Stimulated activated CD4-positive, alpha-beta T cell treated with anti-CD3 and anti-CD28 coated beads, Interleukin-15, amount 100 ng/mL, for 48 hours (primary cell): ENCODE measurements at regions not wholly inside any gene's neighbourhood (a gene's known extent, or its start where the extent isn't known, plus 50 kb on each side); places are given as distances from the start of the nearest gene placed in this dataset.

Experiments
- DNase-seq, 2 donors: peaks; one replicate each; pipeline ENCODE4 v3.0.0-alpha.2; 2020; ENCODE audit warnings: low read depth in 2 of 2

- DNase-seq: no peak
Measured at GRCh38 chr22:47783433-47784366, 1021.2 kb downstream of the TBC1D22A start.

- no peak for DNase-seq
Measured at GRCh38 chr22:47782328-47783075, 1020.1 kb downstream of the TBC1D22A start.

DNA sequence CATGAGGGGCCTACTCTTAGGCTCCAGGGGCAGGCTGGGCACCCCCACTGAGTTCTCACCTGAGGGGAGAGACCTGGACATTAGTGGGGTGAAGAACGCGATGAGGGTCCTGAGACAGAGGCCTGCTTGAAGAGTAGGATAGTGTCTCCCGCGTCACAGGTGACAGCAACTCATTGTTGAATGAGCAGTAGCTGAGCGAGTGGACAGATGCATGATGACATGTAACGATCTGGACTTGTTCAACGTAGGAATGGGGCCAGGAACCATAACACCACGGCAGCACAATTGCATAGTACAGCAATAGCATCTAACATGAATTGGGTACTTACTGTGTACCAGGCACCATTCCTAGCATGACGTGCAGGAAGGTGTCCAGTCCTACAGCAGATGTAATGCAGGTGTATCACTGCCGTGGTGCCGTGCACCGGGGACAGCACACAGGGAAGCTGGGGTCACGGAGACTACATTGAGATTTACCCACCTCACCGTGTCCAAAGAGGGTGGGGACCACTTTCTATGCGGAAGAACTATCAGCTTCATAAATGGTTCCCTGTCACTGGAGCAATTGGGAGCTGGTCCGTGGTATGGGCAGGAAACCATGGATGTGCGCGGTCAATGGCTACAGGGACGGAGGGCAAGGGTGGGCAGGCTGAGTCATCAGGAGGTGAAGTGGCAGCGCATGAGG is 1019.1 kb downstream of the TBC1D22A start:
- DNase-seq: no peak

- DNase-seq: no peak
Measured at GRCh38 chr22:47781024-47781423, 1018.6 kb downstream of the TBC1D22A start.

DNA sequence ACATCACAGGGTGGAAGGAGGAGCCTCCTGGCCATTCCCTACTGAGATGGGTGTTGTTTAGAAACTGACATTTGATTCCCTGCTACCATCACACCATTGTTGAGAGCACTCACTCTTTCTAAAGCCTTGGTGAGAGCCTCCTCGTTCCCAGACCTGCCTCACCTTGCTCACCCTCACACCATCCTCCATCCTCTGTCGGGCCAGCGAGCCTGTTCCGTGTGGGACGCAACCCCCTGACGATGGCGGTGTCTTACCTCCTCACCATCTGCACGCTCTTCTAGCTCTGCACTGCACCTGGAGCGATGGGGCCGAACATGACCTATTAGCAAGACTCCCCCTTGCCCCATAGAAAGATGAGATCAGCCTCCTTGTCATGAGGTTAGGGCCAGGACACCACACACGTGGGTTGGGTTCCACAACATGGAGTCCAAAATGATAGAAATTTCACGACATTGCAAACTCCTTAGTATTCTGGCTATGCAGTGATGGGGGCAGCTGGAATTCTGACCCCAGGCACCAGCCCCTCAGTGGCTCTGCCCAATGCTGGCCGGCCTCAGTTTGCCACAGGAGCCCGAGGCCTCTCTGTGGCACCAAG is 1017.9 kb downstream of the TBC1D22A start:
- DNase-seq: no peak

- DNase-seq: no peak
Measured at GRCh38 chr22:47779474-47779873, 1017.0 kb downstream of the TBC1D22A start.

DNA sequence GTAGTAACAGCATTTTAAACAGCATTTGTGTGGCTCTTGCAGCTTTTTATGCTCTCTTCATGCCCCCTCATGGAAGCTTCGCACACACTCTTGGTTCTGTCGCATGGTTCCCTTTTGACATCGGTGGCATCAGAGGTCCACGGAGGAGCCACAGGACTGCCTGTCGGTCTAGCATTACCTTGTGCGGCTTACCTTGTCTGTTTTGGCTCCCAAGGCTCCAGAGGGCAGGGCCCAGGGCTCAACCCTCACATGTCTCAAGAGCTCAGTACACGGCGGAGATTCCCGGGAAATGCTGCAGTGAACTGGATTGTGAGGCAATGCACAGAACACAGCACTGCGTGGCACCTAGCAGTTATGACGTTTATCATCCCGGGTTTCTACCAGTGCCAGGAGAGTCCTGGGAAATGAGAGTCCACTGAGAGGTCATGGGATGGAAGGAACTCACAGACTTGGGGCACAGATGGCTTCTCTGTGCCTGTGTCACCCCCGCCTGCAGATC is 1015.8 kb downstream of the TBC1D22A start:
- DNase-seq: no peak

DNA sequence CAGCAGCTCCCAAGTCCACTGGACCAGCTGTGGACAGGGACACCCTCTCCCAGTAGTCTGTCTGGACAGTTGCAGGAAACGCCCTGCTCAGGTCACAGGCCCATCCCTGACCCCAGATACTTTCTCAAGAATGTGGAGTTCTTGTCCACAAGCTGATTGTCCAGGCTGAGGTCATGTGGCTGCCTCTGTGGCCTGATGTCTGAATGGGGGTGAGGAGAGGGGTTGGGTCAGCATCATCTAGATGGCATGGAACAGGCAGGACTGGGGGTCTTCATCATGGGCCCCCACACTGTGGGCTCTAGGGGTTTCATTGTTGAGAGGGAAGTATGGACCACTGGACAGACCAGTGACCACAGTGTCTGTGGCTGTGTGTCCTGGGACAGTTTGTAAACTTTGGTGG is 1015.0 kb downstream of the TBC1D22A start:
- no peak for DNase-seq

DNA sequence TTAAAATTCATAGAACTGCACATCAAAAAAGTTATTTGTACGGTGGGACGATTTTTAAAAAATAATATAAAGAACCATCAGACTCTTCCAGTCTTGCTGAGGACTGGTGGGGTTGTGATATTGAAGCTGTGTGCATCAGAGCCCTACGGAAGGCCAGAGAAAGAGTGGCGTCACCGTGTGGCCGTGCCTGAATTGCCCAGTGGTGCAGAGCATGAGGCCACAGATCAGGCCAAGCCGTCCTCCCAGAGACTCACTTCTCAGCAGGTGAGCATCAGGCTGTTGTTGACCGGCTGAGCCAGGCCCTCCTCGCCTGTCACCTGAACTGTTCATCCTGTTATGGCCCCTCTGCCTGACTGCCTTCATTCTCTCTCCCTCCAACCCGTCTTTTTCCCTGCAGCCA is 1013.9 kb downstream of the TBC1D22A start:
- DNase-seq: no peak

DNA sequence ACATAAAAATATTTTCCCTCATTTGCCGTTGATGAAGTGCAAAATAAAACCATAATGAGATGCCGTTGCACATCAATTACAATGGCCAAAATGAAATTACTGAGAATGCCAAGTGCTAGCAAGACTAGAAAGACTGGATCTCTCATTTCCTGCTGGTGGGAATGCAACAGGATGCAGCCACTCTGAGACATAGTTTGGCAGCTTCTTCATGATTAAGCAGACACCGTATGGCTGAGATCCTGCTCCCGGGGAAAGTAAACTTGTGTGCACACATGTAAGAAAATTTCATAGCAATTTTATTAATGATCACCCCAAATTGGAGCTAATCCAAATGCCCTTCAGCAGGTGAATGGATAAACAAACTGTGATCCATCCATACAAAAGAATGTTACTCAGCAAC is 1013.2 kb downstream of the TBC1D22A start:
- no peak for DNase-seq

DNA sequence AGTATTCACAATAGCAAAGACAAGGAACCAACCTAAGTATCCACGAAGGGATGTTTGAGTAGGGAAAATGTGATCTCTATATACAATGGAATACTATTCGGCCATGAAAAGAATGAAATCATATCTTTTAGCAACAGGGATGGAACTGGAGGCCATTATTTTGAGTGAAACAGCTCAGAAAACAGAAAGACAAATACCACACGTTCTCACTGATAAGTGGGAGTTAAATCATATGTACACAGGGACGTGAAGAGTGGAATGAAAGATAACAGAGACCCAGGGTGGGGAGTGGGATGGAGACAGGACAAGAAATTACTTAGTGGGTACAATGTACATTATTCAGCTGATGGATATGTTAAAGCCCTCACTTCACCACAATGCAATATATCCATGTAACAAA is 1012.7 kb downstream of the TBC1D22A start:
- DNase-seq: no peak

DNA sequence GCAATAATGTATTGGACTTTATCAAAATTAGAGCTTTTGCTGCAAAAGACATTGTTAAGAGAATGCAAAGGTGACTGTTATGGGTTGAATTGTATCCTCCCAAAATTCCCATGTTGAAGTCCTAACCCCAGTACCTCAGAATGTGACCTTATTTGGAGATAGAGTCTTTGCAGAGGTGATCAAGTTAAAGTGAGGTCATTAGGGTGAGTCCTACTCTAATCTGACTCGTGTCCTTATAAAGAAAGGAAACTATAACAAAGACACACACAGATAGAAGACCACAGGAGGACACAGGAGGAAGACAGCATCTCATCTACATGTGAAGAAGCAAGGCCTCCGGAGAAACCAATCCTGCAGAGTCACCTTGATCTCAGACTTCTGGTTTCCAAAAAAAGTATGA is 1011.2 kb downstream of the TBC1D22A start:
- no peak for DNase-seq

GRCh38 chr22:47772864-47773263 is 1010.4 kb downstream of the TBC1D22A start:
- DNase-seq: no peak

DNA sequence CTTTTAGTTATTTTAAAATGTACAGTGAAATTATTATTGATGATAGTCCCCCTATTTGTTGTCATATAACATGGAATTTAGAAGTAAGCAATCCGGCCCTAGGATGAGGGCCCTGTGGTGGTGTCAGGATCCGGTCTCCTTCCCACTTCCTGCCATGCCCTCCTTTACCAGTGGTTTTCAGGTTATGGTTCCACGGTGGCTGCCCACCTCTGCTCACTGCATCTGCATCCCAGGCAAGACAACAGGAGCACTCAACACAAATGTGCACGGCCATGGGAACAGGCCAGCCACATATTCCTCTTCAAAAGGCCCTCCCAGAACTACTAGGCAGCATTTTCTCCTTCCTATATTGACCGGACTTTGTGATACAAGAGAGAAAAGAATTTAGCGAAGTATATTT is 1007.2 kb downstream of the TBC1D22A start:
- DNase-seq: no peak

GRCh38 chr22:47768027-47768426 is 1005.6 kb downstream of the TBC1D22A start:
- no peak for DNase-seq

- DNase-seq: no peak
Measured at GRCh38 chr22:47767403-47767802, 1005.0 kb downstream of the TBC1D22A start.

GRCh38 chr22:47765757-47766156 is 1003.3 kb downstream of the TBC1D22A start:
- no peak for DNase-seq

- DNase-seq: no peak
Measured at GRCh38 chr22:47762141-47762540, 999.7 kb downstream of the TBC1D22A start.

GRCh38 chr22:47759909-47760308 is 997.5 kb downstream of the TBC1D22A start:
- no peak for DNase-seq

DNA sequence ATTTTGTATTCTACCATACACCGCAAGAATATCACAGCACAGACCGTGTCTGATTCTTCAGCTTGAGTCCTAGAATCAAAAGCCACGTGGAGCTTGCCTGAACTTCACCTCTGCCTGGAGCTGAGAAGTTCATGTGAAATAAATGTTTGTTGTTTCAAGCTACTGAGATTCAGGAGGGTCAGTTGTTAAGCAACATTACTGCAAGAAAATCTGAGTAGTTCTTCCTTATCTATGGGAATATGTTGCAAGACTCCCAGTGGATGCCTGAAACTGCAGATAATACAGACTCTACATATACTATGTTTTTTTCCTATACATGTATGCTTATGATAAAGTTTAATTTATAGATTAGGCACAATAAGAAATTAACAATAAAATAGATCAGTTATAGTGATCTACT is 995.3 kb downstream of the TBC1D22A start:
- DNase-seq: no peak

DNA sequence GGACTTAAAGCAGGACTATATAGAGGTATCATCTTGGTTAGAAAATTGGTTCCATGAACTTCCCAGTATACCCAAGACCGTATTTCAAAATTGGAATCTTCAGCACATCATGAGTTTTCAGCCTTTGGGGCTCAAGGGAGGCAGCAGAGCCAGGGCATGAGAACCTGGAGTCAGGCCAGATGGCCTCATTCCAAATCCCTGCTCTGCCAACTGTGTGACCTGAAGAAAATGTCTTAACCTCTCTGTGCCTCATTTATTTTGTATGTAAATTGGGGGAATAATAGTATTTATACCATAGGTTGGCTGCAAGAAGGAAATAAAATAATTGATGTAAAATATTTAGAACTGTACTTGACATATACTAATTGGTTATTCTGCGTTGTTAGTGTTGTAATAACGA is 987.6 kb downstream of the TBC1D22A start:
- no peak for DNase-seq

- DNase-seq: no peak
Measured at GRCh38 chr22:47748957-47749356, 986.5 kb downstream of the TBC1D22A start.
